NT2/D1 (cell line): ENCODE measurements at regions not wholly inside any gene's neighbourhood (a gene's known extent, or its start where the extent isn't known, plus 50 kb on each side); places are given as distances from the start of the nearest gene placed in this dataset.

Experiments
- YY1 ChIP-seq: IDR thresholded peaks from 2 replicates; pipeline ENCODE4 v1.6.1; 2011; ENCODE audit not compliant: insufficient read length, insufficient read depth
- ZNF274 ChIP-seq: IDR thresholded peaks from 2 replicates; pipeline ENCODE4 v1.6.1; 2011; ENCODE audit warnings: mild to moderate bottlenecking, low read depth, low read length

DNA sequence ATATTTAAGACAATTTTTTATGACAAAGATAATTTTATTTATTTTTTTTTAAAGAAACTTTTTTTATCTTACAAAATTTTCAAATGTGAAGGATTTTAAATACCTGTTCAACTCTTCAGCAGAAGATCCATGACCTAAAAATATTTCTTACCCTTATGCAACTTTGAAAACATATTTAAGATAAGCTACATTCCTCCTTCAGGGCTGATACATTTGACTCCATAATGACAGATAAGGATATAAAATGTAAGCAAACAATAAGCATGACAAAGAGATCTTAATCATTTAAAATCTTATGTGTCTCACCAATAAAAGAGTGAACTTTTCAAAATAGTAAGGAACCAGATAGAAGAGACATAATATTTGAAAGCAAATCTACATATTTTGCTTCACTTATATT lies 1138.2 kb upstream of the CDH18 start:
- no peak for TF ChIP-seq ZNF274
- no peak for TF ChIP-seq YY1
